Liver (tissue), 3 donors: ENCODE measurements at regions not wholly inside any gene's neighbourhood (a gene's known extent, or its start where the extent isn't known, plus 50 kb on each side); places are given as distances from the start of the nearest gene placed in this dataset.
"Not testable (repeated sequence)": the region's sequence is repeated elsewhere in the genome, so short reads cannot be mapped to it uniquely, and the experiment has no call there.

Experiments used
- GABPA ChIP-seq, 2 donors: IDR thresholded peaks in 1 of 2; conservative IDR thresholded peaks in 1 of 2; 2 replicates each; pipeline ENCODE4 v1.6.1; 2016; ENCODE audit warnings: antibody characterized with exemption in 2 of 2, mild to moderate bottlenecking in 1 of 2, moderate library complexity in 1 of 2
- JUND ChIP-seq, 2 donors: IDR thresholded peaks; 2 replicates each; pipeline ENCODE4 v1.6.1; 2016; ENCODE audit warnings: antibody characterized with exemption in 2 of 2
- RAD21 ChIP-seq, 2 donors: IDR thresholded peaks; 2 replicates each; pipeline ENCODE4 v1.6.1; 2016; ENCODE audit warnings: antibody characterized with exemption in 2 of 2, mild to moderate bottlenecking in 2 of 2
- SP1 ChIP-seq: IDR thresholded peaks from 2 replicates; pipeline ENCODE4 v1.6.1; 2018; ENCODE audit warnings: antibody characterized with exemption, mild to moderate bottlenecking
- TAF1 ChIP-seq: conservative IDR thresholded peaks from 2 replicates; pipeline ENCODE4 v1.6.1; 2016; ENCODE audit warnings: antibody characterized with exemption, mild to moderate bottlenecking
- YY1 ChIP-seq: IDR thresholded peaks from 2 replicates; pipeline ENCODE4 v1.6.1; 2016; ENCODE audit warnings: antibody characterized with exemption, mild to moderate bottlenecking
- ZBTB33 ChIP-seq: IDR thresholded peaks from 2 replicates; pipeline ENCODE4 v1.6.1; 2016; ENCODE audit warnings: antibody characterized with exemption
- TF ChIP-seq, protein P1 (sequence below): fragments of 150-350 bp; IDR thresholded peaks from 2 replicates; pipeline ENCODE4 v1.5.1; 2017; ENCODE audit warnings: improper control_type of control experiment, low read depth, low read length; ENCODE audit not compliant: missing input control
- TF ChIP-seq, protein P2 (sequence below): IDR thresholded peaks from 2 replicates; pipeline ENCODE4 v1.6.1; 2016; ENCODE audit warnings: antibody characterized with exemption
- TF ChIP-seq, protein P3 (sequence below): IDR thresholded peaks from 2 replicates; pipeline ENCODE4 v1.6.1; 2016; ENCODE audit warnings: antibody characterized with exemption, mild to moderate bottlenecking
- TF ChIP-seq, protein P4 (sequence below): IDR thresholded peaks from 2 replicates; pipeline ENCODE4 v1.6.1; 2016; ENCODE audit warnings: antibody characterized with exemption
- donor health status: healthy.
- donor health status: healthy.

GRCh38 chr13:87249847-87250246 is 421.3 kb upstream of the SLITRK5 start:
- TF ChIP-seq, protein P1, sequence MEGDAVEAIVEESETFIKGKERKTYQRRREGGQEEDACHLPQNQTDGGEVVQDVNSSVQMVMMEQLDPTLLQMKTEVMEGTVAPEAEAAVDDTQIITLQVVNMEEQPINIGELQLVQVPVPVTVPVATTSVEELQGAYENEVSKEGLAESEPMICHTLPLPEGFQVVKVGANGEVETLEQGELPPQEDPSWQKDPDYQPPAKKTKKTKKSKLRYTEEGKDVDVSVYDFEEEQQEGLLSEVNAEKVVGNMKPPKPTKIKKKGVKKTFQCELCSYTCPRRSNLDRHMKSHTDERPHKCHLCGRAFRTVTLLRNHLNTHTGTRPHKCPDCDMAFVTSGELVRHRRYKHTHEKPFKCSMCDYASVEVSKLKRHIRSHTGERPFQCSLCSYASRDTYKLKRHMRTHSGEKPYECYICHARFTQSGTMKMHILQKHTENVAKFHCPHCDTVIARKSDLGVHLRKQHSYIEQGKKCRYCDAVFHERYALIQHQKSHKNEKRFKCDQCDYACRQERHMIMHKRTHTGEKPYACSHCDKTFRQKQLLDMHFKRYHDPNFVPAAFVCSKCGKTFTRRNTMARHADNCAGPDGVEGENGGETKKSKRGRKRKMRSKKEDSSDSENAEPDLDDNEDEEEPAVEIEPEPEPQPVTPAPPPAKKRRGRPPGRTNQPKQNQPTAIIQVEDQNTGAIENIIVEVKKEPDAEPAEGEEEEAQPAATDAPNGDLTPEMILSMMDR, result not testable (repeated sequence)
- TF ChIP-seq GABPA (IDR thresholded peaks at IDR 0.05 in 1 of 2, conservative IDR thresholded peaks at IDR 0.05 in 1 of 2); YY1; SP1; RAD21 (IDR thresholded peaks at IDR 0.05); ZBTB33; TAF1; JUND (IDR thresholded peaks at IDR 0.05): not testable (repeated sequence)
- TF ChIP-seq, protein P2, sequence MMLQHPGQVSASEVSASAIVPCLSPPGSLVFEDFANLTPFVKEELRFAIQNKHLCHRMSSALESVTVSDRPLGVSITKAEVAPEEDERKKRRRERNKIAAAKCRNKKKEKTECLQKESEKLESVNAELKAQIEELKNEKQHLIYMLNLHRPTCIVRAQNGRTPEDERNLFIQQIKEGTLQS, result not testable (repeated sequence)
- TF ChIP-seq, protein P3, sequence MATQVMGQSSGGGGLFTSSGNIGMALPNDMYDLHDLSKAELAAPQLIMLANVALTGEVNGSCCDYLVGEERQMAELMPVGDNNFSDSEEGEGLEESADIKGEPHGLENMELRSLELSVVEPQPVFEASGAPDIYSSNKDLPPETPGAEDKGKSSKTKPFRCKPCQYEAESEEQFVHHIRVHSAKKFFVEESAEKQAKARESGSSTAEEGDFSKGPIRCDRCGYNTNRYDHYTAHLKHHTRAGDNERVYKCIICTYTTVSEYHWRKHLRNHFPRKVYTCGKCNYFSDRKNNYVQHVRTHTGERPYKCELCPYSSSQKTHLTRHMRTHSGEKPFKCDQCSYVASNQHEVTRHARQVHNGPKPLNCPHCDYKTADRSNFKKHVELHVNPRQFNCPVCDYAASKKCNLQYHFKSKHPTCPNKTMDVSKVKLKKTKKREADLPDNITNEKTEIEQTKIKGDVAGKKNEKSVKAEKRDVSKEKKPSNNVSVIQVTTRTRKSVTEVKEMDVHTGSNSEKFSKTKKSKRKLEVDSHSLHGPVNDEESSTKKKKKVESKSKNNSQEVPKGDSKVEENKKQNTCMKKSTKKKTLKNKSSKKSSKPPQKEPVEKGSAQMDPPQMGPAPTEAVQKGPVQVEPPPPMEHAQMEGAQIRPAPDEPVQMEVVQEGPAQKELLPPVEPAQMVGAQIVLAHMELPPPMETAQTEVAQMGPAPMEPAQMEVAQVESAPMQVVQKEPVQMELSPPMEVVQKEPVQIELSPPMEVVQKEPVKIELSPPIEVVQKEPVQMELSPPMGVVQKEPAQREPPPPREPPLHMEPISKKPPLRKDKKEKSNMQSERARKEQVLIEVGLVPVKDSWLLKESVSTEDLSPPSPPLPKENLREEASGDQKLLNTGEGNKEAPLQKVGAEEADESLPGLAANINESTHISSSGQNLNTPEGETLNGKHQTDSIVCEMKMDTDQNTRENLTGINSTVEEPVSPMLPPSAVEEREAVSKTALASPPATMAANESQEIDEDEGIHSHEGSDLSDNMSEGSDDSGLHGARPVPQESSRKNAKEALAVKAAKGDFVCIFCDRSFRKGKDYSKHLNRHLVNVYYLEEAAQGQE, result not testable (repeated sequence)
- TF ChIP-seq, protein P4, sequence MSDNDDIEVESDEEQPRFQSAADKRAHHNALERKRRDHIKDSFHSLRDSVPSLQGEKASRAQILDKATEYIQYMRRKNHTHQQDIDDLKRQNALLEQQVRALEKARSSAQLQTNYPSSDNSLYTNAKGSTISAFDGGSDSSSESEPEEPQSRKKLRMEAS, result not testable (repeated sequence)
